Left lung (tissue), 4 donors: ENCODE measurements at regions not wholly inside any gene's neighbourhood (a gene's known extent, or its start where the extent isn't known, plus 50 kb on each side); places are given as distances from the start of the nearest gene placed in this dataset.

Source experiments
- ATAC-seq: fragments of 200-7000 bp; cut with Tn5 transposase; one replicate; pipeline ENCODE4 v1.9.1; 2020; ENCODE audit warnings: moderate library complexity
- DNase-seq, 4 donors: peaks; one replicate each; pipeline ENCODE4 v3.0.0-alpha.2; 2013 to 2020
- H3K27ac ChIP-seq, 2 donors: fragments of 200-600 bp; sonication (generic) in 1 of 2; one replicate each; pipeline versions ENCODE4 v1.5.0 to v1.8.0; 2020 to 2021
- H3K27me3 ChIP-seq, 2 donors: fragments of 200-600 bp; sonication (generic) in 1 of 2; one replicate each; pipeline versions ENCODE4 v1.5.0 to v1.8.0; 2020 to 2021
- H3K36me3 ChIP-seq, 2 donors: fragments of 200-600 bp; sonication (generic) in 1 of 2; one replicate each; pipeline versions ENCODE4 v1.5.0 to v1.8.0; 2020 to 2021
- H3K4me1 ChIP-seq, 2 donors: fragments of 200-600 bp; one replicate each; pipeline ENCODE4 v1.8.0; 2021
- H3K4me3 ChIP-seq, 2 donors: fragments of 200-600 bp; sonication (generic) in 1 of 2; one replicate each; pipeline versions ENCODE4 v1.5.0 to v1.8.0; 2020 to 2021; ENCODE audit warnings: mild to moderate bottlenecking in 1 of 2
- H3K9me3 ChIP-seq, 2 donors: fragments of 200-600 bp; sonication (generic) in 1 of 2; one replicate each; pipeline versions ENCODE4 v1.5.0 to v1.8.0; 2020 to 2021
- CTCF ChIP-seq, 2 donors: fragments of 200-600 bp; sonication (generic) in 1 of 2; IDR thresholded peaks; one replicate each; pipeline versions ENCODE4 v1.5.0 to v1.8.0; 2021; ENCODE audit warnings: antibody characterized with exemption in 2 of 2
- intact Hi-C, 2 donors: fragments of 100-400 bp; cut with DNase I; formaldehyde crosslinking; loops; one replicate each; pipeline versions ENCODE4 v1.11.2 to v1.14.2; 2022
- donor health status: DM: no; HTN: yes; CAD: no.
- donor health status: DM: no; HTN: no; CAD: no.

- Histone ChIP-seq H3K4me3 (no peak overlapping the region), H3K27me3 (peaks cover 0 to 65% of the 10 kb centered on the region in 2 donors), H3K9me3 (peaks cover 0 to 3% of the 10 kb centered on the region in 2 donors), H3K36me3 (no peaks in the 10 kb centered on the region), H3K27ac (no peak overlapping the region), H3K4me1 (no peaks in the 10 kb centered on the region)
- intact Hi-C loops: no loop called here
- DNase-seq (peak in 1 of 4 donors; percentile 67), ATAC-seq (no peak)
- no peak for TF ChIP-seq CTCF (IDR thresholded peaks at IDR 0.05)
Measured at GRCh38 chr1:2856066-2856390, 54.5 kb upstream of the TTC34 start.

- peak in 1 of 4 donors; percentile 59 for DNase-seq
Measured at GRCh38 chr1:2856676-2857375, 55.3 kb upstream of the TTC34 start.

GRCh38 chr1:2857521-2857920 is 56.0 kb upstream of the TTC34 start:
- Histone ChIP-seq H3K4me1 (no peaks in the 10 kb centered on the region), H3K36me3 (no peaks in the 10 kb centered on the region), H3K4me3 (no peak overlapping the region), H3K27me3 (peaks cover 0 to 72% of the 10 kb centered on the region in 2 donors), H3K27ac (no peak overlapping the region), H3K9me3 (peaks cover 0 to 3% of the 10 kb centered on the region in 2 donors)
- ATAC-seq (no peak), DNase-seq (peak in 1 of 4 donors; percentile 71)
- intact Hi-C loops: no loop called here
- no peak for TF ChIP-seq CTCF (IDR thresholded peaks at IDR 0.05)

More at GRCh38 chr1:2856676-2857375, 55.3 kb upstream of the TTC34 start:
- Histone ChIP-seq H3K27ac (no peak overlapping the region), H3K9me3 (peaks cover 0 to 3% of the 10 kb centered on the region in 2 donors), H3K4me3 (no peak overlapping the region), H3K36me3 (no peaks in the 10 kb centered on the region), H3K4me1 (no peaks in the 10 kb centered on the region), H3K27me3 (peaks cover 0 to 65% of the 10 kb centered on the region in 2 donors)
- no peak for ATAC-seq
- intact Hi-C loops: no loop called here
- no peak for TF ChIP-seq CTCF (IDR thresholded peaks at IDR 0.05)

GRCh38 chr1:2858676-2859075 is 57.2 kb upstream of the TTC34 start:
- Histone ChIP-seq H3K4me1 (no peaks in the 10 kb centered on the region), H3K4me3 (no peak overlapping the region), H3K27me3 (peaks cover 0 to 73% of the 10 kb centered on the region in 2 donors), H3K9me3 (peaks cover 0 to 3% of the 10 kb centered on the region in 2 donors), H3K36me3 (no peaks in the 10 kb centered on the region), H3K27ac (no peak overlapping the region)
- ATAC-seq (no peak), DNase-seq (no peak)
- intact Hi-C loops: no loop called here
- TF ChIP-seq CTCF (IDR thresholded peaks at IDR 0.05): no peak

DNA sequence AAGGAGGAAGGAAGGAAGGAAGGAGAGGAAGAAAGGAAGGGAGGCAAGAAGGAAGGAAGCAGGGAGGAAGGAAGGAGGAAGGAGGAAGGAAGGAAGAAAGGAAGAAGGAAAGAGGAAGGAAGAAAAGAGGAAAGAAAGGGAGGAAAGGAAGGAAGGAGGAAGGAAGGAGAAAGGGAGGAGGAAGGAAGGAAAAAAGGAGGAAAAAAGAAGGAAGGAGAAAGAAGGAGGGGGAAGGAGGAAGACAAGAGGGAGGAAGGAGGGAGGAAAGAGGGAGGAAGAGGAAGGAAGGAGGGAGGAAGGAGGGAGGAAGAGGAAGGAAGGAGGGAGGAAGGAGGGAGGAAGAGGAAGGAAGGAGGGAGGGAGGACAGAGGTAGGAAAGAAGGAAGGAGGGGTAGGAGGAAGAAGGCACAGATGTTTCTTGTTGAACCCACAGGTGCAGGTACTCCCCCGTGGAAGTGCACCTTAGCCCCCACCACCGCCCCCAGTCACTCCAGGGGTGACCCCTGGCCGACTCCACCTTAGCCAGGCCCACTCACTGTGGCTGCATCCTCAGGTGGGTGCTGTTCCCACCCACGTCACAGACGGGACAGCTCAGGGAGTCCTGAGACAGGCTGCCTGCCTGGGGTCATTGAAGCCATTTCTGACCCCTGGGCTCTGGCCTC is 57.9 kb upstream of the TTC34 start:
- no peaks in the 10 kb centered on the region for H3K36me3 ChIP-seq
- H3K27ac ChIP-seq: no peak overlapping the region
- intact Hi-C loops: no loop called here
- DNase-seq: no peak
- ATAC-seq: no peak
- H3K27me3 ChIP-seq: peaks cover 0 to 73% of the 10 kb centered on the region in 2 donors
- no peaks in the 10 kb centered on the region for H3K4me1 ChIP-seq
- H3K4me3 ChIP-seq: no peak overlapping the region
- H3K9me3 ChIP-seq: peaks cover 0 to 3% of the 10 kb centered on the region in 2 donors
- TF ChIP-seq CTCF (IDR thresholded peaks at IDR 0.05): no peak
